Breast epithelium (tissue), 3 donors: ENCODE measurements at regions not wholly inside any gene's neighbourhood (a gene's known extent, or its start where the extent isn't known, plus 50 kb on each side); places are given as distances from the start of the nearest gene placed in this dataset.

Experiments
- POLR2A ChIP-seq: fragments of 450-650 bp; IDR thresholded peaks from one replicate; pipeline ENCODE4 v1.6.1; 2016; ENCODE audit warnings: antibody characterized with exemption, mild to moderate bottlenecking, moderate library complexity
- POLR2AphosphoS5 ChIP-seq, 3 donors: sonication (generic); formaldehyde crosslinking; IDR thresholded peaks; one replicate each; pipeline ENCODE4 v1.6.1; 2017; ENCODE audit warnings: antibody characterized with exemption in 3 of 3
- TF ChIP-seq, protein P1 (sequence below), 3 donors: fragments of 450-650 bp; IDR thresholded peaks; one replicate each; pipeline ENCODE4 v1.5.1; 2016 to 2017; ENCODE audit warnings: antibody characterized with exemption in 3 of 3, mild to moderate bottlenecking in 3 of 3, moderate library complexity in 3 of 3

DNA sequence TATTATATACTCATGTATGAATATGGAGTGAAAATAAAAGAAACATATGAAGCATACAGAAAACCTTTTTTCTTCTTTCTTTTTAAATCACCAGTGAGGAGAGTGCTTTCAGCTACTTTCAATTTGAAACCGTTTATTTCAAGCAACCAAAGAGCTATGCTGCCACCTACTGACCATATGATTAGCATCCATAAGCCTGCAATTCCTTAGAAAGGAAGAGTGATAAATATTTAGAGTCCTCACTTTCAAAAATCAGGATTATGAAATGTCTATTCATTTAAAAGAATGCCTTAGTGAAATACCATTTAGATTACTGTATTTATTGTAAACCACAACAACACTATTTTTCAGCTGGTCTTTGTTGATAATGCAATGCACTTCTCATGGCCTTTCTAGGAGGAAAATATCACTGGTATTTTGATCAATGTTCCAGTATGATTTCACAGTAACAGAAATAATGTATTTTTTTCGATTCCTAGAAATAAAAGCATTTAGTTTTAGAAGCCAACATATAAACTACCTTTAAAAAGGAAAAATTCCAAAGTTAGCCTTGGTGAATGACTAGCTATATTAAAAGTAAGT lies 667.6 kb downstream of the PCDH18 start:
- TF ChIP-seq, protein P1, sequence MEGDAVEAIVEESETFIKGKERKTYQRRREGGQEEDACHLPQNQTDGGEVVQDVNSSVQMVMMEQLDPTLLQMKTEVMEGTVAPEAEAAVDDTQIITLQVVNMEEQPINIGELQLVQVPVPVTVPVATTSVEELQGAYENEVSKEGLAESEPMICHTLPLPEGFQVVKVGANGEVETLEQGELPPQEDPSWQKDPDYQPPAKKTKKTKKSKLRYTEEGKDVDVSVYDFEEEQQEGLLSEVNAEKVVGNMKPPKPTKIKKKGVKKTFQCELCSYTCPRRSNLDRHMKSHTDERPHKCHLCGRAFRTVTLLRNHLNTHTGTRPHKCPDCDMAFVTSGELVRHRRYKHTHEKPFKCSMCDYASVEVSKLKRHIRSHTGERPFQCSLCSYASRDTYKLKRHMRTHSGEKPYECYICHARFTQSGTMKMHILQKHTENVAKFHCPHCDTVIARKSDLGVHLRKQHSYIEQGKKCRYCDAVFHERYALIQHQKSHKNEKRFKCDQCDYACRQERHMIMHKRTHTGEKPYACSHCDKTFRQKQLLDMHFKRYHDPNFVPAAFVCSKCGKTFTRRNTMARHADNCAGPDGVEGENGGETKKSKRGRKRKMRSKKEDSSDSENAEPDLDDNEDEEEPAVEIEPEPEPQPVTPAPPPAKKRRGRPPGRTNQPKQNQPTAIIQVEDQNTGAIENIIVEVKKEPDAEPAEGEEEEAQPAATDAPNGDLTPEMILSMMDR (IDR thresholded peaks at IDR 0.05), result peak in 2 of 3 donors; percentile 40 to 62
- TF ChIP-seq POLR2AphosphoS5 (IDR thresholded peaks at IDR 0.05), result no peak
- TF ChIP-seq POLR2A, result no peak
